ENCODE measurements at regions not wholly inside any gene's neighbourhood (a gene's known extent, or its start where the extent isn't known, plus 50 kb on each side); places are given as distances from the start of the nearest gene placed in this dataset.

DNA sequence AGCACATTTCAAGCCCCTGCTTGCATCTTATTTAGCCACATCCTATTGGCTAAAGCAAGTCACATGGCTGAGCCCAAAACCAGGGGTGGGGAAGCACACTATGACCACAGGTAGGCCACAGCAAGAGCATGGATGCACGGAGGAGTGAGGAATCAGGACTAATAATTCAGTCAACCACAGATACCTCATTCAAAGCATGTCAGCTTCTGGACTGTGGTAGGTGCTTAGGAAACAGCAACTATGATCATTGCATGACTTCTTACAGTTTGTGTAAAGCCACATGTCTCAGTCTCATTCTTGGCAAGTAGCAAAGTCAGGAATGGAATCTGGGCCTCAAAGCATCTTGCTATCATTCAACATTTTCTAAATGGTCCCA is 79.0 kb upstream of the EMX2 start:
- H3K79me2 ChIP-seq (ENCODE audit: insufficient read depth, low read length): no peaks in the 10 kb centered on the region
- no peak for TF ChIP-seq EZH2phosphoT487 (IDR thresholded peaks at IDR 0.05; ENCODE audit: borderline replicate concordance)
- no peak for TF ChIP-seq CTCF (conservative IDR thresholded peaks at IDR 0.05; ENCODE audit: low read length)
- no peak overlapping the region for H3K9ac ChIP-seq (ENCODE audit: low read depth, low read length, poor library complexity, severe bottlenecking)
- H2AFZ ChIP-seq (ENCODE audit: low read length): no peak overlapping the region
- H3K4me3 ChIP-seq (ENCODE audit: low read length, poor library complexity, severe bottlenecking): no peak overlapping the region
- H3K9me2 ChIP-seq (replicated peaks; ENCODE audit: low read depth, low read length): no peaks in the 10 kb centered on the region
- H4K20me1 ChIP-seq (ENCODE audit: insufficient read depth, low read length, poor library complexity, severe bottlenecking): no peaks in the 10 kb centered on the region
- peaks cover 12% of the 10 kb centered on the region for H3K4me1 ChIP-seq (ENCODE audit: insufficient read depth, low read length, poor library complexity, severe bottlenecking)
- no peaks in the 10 kb centered on the region for H3K27me3 ChIP-seq (ENCODE audit: insufficient read depth, low read length, poor library complexity, severe bottlenecking)
- H3F3A ChIP-seq (ENCODE audit: low read depth): no peaks in the 10 kb centered on the region
- H3K4me2 ChIP-seq (ENCODE audit: low read depth, low read length, poor library complexity, severe bottlenecking): no peak overlapping the region
- no peaks in the 10 kb centered on the region for H3K36me3 ChIP-seq (ENCODE audit: insufficient read depth, low read length)
- H3K9me3 ChIP-seq (ENCODE audit: insufficient read depth, low read depth, low read length): no peaks in the 10 kb centered on the region

DNA sequence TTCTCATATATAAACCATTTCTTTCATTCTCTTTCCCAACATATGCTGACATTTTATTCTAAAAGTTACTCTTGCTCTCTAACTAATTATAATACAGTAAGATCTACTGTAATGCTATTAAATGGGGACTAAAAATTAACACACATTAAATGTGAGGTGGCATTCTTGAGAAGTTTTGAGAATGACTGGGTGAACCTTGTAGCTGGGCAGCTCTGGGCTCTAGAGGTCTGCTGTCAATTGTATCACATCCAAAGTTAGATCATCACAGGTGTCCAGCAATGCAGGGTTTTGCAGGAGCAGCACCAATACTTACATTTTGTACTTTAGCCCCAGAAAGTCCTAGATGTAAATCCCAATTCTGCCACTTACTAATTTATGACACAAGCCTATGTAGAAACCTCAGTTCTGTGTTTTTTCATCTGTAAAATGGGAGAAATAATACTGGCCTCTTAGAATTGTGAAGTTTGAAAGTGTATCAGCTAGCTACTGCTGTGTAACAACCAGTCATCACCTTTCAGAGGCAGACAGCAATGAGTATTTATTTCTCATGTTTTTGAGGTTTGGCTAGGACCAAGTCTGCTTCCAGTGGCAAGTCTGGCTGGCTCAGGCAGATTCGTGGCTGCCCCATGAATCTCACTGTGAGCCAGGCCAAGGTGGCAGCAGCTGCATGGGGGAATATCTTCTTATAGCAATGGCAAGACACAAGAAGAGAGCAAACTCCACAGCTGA is 79.6 kb upstream of the EMX2 start:
- no peak overlapping the region for H2AFZ ChIP-seq (ENCODE audit: low read length)
- no peak overlapping the region for H3K4me3 ChIP-seq (ENCODE audit: low read length, poor library complexity, severe bottlenecking)
- no peaks in the 10 kb centered on the region for H3K36me3 ChIP-seq (ENCODE audit: insufficient read depth, low read length)
- no peaks in the 10 kb centered on the region for H3K27me3 ChIP-seq (ENCODE audit: insufficient read depth, low read length, poor library complexity, severe bottlenecking)
- H3F3A ChIP-seq (ENCODE audit: low read depth): no peaks in the 10 kb centered on the region
- H3K4me1 ChIP-seq (ENCODE audit: insufficient read depth, low read length, poor library complexity, severe bottlenecking): peaks cover 12% of the 10 kb centered on the region
- H3K79me2 ChIP-seq (ENCODE audit: insufficient read depth, low read length): no peaks in the 10 kb centered on the region
- no peak overlapping the region for H3K4me2 ChIP-seq (ENCODE audit: low read depth, low read length, poor library complexity, severe bottlenecking)
- H3K9ac ChIP-seq (ENCODE audit: low read depth, low read length, poor library complexity, severe bottlenecking): no peak overlapping the region
- no peak for TF ChIP-seq CTCF (conservative IDR thresholded peaks at IDR 0.05; ENCODE audit: low read length)
- TF ChIP-seq EZH2phosphoT487 (IDR thresholded peaks at IDR 0.05; ENCODE audit: borderline replicate concordance): no peak
- H4K20me1 ChIP-seq (ENCODE audit: insufficient read depth, low read length, poor library complexity, severe bottlenecking): no peaks in the 10 kb centered on the region
- no peaks in the 10 kb centered on the region for H3K9me3 ChIP-seq (ENCODE audit: insufficient read depth, low read depth, low read length)
- no peaks in the 10 kb centered on the region for H3K9me2 ChIP-seq (replicated peaks; ENCODE audit: low read depth, low read length)

GRCh38 chr10:117462424-117462792 is 80.1 kb upstream of the EMX2 start:
- TF ChIP-seq CTCF (conservative IDR thresholded peaks at IDR 0.05; ENCODE audit: low read length) (peak; percentile 57), EZH2phosphoT487 (IDR thresholded peaks at IDR 0.05; ENCODE audit: borderline replicate concordance) (no peak)
- Histone ChIP-seq H3K27me3 (ENCODE audit: insufficient read depth, low read length, poor library complexity, severe bottlenecking) (no peaks in the 10 kb centered on the region), H3K9ac (ENCODE audit: low read depth, low read length, poor library complexity, severe bottlenecking) (no peak overlapping the region), H3K4me3 (ENCODE audit: low read length, poor library complexity, severe bottlenecking) (no peak overlapping the region), H3K79me2 (ENCODE audit: insufficient read depth, low read length) (no peaks in the 10 kb centered on the region), H3K4me2 (ENCODE audit: low read depth, low read length, poor library complexity, severe bottlenecking) (peak overlapping the region; percentile 35), H2AFZ (ENCODE audit: low read length) (no peak overlapping the region), H3K9me2 (replicated peaks; ENCODE audit: low read depth, low read length) (no peaks in the 10 kb centered on the region), H3K9me3 (ENCODE audit: insufficient read depth, low read depth, low read length) (no peaks in the 10 kb centered on the region), H4K20me1 (ENCODE audit: insufficient read depth, low read length, poor library complexity, severe bottlenecking) (no peaks in the 10 kb centered on the region), H3F3A (ENCODE audit: low read depth) (no peaks in the 10 kb centered on the region), H3K36me3 (ENCODE audit: insufficient read depth, low read length) (no peaks in the 10 kb centered on the region), H3K4me1 (ENCODE audit: insufficient read depth, low read length, poor library complexity, severe bottlenecking) (peaks cover 18% of the 10 kb centered on the region)

Measured in Loucy (cell line).